Activated T-helper 1 cell treated with anti-CD3 and anti-CD28 coated beads, Interleukin-2, amount 50 U/mL, for 16 hours (primary cell): ENCODE measurements at regions not wholly inside any gene's neighbourhood (a gene's known extent, or its start where the extent isn't known, plus 50 kb on each side); places are given as distances from the start of the nearest gene placed in this dataset.

Experiments used
- DNase-seq, 2 donors: peaks; one replicate each; pipeline ENCODE4 v3.0.0-alpha.2; 2020; ENCODE audit warnings: low read depth in 1 of 2, low spot score in 1 of 2

- no peak for DNase-seq
These were observed 341.4 kb downstream of the BMP4 start for GRCh38 chr14:53615252-53615651.

GRCh38 chr14:53613404-53614253 is 343.0 kb downstream of the BMP4 start:
- no peak for DNase-seq

DNA sequence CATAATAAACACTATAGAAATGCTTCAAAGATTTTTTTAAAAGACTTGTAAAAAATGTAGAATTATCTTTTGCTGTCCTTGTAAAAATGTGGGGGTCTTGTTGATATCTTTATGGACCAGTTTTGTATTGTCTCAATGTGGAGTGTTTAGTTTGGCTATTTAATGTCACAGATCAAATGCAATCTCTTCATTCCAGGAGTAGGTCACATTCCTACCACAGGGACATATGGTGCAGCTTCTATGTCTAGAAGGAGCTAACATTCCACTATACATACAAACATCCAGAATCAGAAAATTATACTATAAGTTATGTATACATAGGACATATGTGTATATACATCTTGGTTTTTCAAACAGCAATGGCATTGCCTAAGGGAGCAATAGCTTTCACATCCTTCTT is 345.7 kb downstream of the BMP4 start:
- no peak for DNase-seq

DNA sequence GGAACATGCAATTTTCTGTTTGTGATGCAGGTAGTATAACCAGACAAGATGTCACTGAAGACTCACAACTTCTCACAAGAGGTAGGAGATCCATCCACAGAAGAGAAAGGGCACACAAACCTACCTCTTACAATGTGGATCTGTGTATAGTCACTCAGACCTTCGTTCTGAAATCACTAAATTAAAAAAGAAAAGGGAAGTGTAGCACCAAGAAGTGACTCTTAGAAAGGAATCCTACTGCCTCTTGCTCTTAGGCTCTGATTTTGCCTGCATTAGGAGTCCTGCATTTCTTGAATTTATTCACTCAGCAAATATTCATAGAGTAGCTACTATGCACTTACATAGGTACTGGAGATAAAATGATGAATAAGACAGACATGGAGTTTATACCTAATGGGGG is 347.6 kb downstream of the BMP4 start:
- DNase-seq, result no peak

- no peak for DNase-seq
These were observed 348.3 kb downstream of the BMP4 start for GRCh38 chr14:53608369-53608768.

DNA sequence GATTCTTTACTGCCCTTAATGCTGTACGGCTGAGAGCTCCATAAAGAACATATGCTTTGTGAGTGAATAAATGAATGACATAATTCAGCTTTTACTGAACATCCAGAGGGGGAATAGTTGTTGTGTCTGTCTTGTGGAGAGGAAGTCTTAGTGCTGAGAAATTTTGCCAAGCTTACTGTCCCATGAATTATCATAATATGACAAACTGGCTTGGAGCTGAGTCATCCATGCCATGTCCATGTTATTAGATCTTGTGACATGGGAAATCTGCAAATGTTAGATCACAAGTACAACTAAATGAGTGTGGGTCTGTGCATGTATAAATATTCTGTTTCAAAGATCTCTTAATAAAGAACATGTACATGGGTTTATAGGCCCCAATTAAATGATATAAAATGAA is 350.4 kb downstream of the BMP4 start:
- no peak for DNase-seq

DNA sequence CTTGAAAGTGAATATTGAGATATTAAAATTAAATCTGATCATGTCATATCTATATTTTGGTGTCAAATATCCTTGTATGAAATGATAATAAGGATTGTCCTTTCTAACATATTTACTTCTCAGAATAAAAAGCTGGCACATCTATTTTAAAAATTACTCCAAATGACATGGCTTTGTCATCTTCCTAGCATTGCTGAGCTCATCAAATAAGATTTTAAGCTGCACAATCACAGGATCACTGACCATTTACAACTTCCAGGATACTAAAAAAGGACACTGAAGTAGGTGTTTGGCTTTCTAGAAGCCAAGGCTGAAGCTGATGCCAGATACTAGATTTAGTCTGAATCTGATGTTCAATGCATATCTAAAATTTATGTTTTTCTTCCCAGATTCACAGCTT is 351.1 kb downstream of the BMP4 start:
- no peak for DNase-seq

GRCh38 chr14:53603994-53604393 is 352.6 kb downstream of the BMP4 start:
- no peak for DNase-seq

DNA sequence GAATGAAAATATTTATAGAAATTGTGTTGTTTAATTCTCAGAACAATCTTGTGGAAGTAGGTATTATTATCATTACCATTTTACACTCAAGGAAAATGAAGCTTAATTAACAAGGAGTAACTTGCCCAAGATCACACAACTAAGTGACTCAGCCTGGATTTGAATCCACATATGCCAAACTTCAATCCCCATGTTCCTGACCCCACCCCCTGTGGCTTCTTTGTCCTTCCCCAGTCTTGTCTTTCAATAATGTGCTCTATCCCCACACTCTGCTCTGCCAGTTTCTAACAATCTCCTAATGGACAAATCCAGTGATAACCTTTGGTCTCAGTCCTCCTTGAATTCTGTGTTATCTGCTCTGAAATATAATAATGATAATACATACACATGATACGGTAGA is 355.2 kb downstream of the BMP4 start:
- DNase-seq, result no peak

GRCh38 chr14:53599221-53599945 is 357.2 kb downstream of the BMP4 start:
- no peak for DNase-seq

DNA sequence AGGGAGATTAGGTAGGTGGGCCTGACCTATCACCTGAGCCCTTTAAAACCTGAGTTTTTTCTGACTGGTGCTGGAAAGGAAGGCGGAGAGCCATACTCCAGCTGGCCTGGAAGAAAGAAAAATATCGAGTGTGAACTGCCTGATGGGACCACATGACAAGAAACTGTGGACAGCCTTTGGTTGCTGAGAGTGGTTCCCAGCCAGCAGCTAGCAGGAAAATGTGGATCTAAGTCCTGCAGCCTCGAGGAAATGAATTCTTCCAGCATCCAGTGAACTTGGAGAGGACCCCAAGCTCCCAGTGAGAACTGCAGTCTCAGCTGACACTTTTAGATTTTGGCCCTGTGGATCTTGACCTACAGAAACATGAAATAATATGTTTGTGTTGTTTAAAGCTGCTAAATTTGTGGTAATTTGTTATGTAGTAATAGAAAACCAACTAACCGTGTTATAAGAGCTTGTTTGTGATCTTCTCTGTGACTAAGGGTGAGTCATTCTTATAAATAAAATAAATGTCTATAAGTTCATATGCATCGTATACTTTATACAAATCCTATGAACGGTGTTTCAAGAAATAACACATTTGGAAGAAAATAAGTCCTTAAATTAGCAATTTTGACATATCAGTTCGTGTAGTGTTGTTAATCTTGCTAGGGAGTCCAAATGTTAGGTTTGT is 359.6 kb downstream of the BMP4 start:
- no peak for DNase-seq

DNA sequence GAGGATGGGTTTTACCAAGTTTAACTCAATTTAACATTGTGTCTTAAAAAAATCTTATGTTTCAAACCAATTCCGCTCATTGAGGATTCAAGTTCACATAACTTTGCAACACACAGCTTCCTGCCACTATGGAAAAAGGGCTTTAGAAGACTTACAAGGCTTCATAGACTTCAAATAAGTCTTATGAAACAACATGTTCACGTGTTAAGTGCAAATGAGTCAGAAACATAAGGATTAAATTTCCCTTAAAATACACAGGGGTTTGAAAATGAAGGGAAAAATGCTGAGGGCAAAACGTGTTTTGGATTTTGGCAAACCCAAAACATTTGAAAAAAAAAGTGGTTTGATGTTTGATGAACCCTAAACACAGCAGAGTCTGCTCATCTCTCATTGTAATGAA is 364.8 kb downstream of the BMP4 start:
- no peak for DNase-seq

- DNase-seq, result no peak
These were observed 375.1 kb downstream of the BMP4 start for GRCh38 chr14:53581504-53581903.

DNA sequence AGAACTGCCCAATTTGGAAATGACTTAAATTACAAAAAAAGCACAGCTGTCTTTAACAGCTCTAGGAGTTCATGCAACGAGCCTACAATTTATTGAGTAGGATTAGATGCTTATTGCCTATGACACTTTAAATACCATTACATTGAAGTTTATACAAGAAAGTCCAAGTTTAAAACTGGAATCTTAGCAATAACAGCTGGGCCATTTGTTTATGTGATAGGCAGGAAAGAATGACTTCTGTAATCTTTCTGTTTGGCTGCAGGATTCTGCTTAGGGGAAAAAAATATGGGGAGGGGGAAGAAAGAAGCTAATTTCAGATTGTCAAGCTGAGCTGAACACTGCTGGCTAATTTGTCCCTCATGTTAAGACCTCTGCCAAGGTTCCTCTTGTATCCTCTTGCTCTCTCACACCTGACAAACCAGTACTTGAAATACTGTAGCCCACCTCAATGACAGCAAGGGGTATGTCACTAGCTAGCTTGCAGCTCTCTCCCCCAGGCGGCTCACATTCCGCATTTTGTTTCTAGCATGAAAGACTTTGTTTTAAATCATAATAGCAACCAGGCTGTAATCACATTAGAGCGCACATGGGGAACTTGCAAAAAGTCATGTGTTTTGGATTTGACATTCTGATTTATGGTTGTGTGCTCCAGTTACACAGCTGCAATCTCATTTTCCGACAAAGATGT is 384.8 kb downstream of the BMP4 start:
- no peak for DNase-seq

- DNase-seq, result no peak
These were observed 385.9 kb downstream of the BMP4 start for GRCh38 chr14:53570411-53571387.

DNA sequence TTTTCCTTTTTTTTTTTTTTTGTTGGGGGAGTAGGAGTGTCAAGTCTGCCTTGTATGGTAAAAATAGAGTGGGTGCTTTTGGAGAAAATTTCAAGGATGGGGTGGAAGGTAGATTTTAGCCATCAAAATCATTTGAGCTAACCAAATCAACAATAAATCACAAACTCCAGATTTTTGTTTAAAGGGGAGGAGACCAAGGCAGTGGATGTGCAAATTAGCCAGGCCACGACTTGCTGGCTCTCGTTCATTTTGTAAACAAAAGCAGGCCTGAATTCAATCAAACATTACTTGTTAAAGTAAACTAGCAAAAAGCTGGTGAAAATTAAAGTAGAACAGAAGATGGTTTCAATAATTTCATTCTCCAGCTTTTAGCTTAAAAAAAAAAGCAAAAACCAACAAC is 387.2 kb downstream of the BMP4 start:
- no peak for DNase-seq

DNA sequence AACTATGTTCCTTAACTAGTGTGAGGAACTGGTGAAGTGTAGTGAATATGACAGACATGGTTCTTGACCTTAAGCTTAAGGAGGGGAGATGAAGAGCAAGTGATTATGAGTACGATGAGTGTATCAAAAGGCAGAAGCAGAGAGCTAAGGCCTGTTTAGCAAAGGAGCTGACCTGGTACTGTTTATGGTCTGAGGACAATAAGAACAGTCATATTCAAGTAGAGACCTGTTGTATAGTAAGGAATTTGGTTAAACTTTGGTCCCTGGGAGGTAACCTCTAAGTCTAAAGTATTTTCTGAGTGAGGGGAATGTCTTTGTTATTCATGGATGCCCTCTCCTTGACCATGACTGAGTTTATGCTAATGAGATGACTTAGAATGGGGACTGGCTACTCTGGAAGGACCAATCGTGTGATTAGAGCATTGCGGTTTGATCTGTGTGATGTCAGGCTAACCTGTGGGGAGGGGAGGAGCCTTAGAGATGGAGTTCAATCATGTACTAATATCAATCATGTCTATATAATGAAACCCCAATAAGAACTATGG is 389.3 kb downstream of the BMP4 start:
- DNase-seq, result no peak

GRCh38 chr14:53564870-53565269 is 391.8 kb downstream of the BMP4 start:
- no peak for DNase-seq

DNA sequence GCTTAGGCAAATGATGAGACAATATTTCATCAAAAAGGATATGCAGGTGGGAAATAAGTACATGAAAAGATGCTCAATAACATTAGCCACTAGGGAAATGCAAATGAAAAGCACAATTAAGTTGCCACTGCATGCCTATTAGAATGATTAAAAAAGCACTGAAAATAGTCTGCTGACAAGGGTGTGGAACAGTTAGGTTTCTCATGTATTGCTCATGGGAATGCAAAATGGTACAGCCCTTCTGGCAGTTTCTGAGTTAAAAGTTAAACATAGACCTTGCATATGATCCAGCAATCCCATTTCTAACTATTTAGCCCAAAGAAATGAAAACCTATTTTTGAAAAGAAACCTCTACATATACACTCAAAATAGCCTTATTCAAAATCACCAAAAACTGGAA is 393.0 kb downstream of the BMP4 start:
- no peak for DNase-seq

GRCh38 chr14:53553221-53553620 is 400.1 kb upstream of the DDHD1 start:
- DNase-seq, result no peak
